GM12872 (cell line): ENCODE measurements at regions not wholly inside any gene's neighbourhood (a gene's known extent, or its start where the extent isn't known, plus 50 kb on each side); places are given as distances from the start of the nearest gene placed in this dataset.

Experiments
- TF ChIP-seq, protein P1 (sequence below): IDR thresholded peaks from 3 replicates; pipeline ENCODE4 v1.5.1; 2011; ENCODE audit warnings: low read depth, mild to moderate bottlenecking, low read length, moderate library complexity; ENCODE audit not compliant: insufficient read depth

DNA sequence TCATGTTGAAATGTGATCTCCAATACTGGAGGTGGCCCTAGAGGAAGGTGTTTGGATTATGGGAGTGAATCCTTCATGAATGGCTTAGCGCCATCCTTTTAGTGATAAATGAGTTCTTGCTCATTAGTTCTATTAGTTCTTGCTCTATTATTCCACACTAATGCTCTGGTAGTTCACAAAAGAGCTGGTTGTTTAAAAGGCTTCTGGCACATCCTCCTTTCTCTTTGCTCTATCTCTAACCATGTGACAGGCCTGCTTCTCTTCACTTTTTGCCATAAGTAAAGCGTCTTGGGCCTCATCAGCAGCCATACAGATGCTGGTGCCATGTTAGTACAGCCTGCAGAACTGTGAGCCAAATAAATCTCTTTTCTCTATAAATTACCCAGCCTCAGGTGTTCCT, 469.9 kb downstream of the GUCY1A2 start:
- TF ChIP-seq, protein P1, sequence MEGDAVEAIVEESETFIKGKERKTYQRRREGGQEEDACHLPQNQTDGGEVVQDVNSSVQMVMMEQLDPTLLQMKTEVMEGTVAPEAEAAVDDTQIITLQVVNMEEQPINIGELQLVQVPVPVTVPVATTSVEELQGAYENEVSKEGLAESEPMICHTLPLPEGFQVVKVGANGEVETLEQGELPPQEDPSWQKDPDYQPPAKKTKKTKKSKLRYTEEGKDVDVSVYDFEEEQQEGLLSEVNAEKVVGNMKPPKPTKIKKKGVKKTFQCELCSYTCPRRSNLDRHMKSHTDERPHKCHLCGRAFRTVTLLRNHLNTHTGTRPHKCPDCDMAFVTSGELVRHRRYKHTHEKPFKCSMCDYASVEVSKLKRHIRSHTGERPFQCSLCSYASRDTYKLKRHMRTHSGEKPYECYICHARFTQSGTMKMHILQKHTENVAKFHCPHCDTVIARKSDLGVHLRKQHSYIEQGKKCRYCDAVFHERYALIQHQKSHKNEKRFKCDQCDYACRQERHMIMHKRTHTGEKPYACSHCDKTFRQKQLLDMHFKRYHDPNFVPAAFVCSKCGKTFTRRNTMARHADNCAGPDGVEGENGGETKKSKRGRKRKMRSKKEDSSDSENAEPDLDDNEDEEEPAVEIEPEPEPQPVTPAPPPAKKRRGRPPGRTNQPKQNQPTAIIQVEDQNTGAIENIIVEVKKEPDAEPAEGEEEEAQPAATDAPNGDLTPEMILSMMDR = no peak

DNA sequence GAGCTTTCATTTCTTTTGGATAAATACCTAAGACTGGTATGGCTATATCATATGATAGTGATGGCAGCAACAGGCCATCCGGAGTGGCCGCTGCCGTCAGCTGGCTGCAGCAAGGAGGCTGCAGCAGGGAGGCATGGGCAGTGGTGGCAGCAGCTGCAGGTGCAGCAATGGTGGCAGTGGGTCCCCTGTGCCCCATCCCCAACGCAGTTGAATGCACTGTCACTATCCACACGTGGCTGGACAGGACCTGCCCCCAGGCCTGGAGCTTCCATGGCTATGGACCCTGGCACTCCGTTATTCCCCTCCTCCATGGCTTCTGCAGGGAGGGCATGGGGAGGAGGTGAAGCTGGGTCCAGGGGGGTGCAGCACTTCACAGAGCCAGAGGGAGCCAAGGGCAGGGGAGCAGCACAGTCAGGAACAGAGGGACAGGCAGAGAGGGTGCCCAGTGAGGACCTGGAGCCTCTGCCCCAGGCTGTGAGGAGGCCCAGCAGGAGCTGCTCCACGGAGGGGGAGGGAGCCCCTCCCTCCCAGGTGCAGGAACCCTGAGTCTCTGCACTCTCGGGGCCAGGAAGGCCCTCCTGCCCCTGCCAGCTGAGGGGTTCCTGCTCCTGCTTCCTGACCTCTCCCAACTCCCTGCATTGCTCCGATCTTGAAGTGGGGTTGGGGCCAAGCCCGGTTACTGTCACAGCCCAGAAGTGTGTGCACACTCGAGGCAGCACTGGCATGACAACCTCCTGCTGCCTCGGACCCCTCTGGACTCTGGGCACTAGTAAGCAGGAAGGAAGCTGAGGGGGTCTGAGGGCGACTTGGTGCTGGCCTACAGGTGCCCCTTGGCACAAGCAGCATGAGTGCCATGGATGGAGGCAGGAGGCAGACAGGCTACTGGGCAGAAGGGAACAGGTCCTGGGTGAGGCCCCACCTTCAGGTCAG, 466.3 kb downstream of the GUCY1A2 start:
- TF ChIP-seq, protein P1 = no peak

DNA sequence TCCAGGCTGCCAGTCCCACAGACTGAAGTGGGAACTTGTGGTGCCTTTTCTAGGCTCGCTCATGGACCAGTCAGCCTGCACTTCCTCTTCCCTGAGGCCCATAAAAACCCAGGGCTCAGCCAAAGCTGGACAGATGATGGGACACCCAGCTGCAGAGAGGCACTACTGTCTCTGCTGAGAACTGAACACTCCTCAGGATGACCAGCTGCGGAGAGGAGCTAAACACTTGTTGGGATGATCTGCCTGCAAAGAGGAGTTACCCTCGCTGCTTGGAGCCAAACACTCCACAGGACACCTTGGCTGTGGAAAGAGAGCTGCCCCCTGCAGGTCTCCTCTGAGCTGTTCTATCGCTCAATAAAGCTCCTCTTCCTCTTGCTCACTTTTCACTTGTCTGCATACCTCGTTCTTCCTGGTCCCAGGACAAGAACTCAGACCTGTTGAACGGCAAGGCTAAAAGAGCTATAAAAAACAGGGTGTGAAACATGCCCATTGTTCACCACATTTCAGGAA, 465.5 kb downstream of the GUCY1A2 start:
- TF ChIP-seq, protein P1 = no peak

DNA sequence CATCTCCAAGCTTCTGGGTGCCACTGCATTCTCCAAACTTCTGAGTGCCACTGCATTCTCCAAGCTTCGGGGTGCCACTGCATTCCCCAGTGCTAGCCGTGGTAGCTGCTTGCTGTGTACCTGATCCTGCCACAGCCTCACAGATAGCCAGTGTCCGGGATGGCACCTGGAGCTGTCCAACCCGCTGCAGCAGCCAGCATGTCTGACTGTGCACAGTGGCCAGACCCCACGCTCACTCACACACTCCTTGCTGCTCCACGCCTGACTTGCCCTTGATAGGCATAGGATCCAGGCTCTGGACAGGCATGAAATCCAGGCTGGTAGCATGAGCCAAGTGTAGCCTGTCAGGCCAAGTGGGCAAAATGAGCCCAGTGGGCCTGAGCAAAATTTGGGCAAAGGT, 465.0 kb downstream of the GUCY1A2 start:
- TF ChIP-seq, protein P1 = no peak

DNA sequence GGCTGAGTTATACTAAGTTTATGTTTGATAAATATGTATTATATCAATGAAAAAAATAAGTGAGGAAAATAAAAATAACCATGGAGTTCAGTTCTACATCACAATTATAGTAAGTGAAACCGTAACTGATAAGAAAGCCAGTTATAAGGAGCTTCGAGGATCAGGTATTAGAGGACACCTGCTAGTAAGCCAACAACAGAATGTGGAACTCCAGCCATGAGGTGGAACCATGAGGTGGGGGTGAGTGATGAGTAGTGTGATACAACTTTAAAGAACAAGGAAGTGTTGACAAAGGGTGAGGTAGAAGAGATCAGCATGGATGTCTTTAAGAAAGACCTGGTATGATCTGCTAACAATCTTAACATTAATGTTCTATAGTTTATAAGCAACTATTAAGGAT, 452.9 kb downstream of the GUCY1A2 start:
- TF ChIP-seq, protein P1 = no peak

DNA sequence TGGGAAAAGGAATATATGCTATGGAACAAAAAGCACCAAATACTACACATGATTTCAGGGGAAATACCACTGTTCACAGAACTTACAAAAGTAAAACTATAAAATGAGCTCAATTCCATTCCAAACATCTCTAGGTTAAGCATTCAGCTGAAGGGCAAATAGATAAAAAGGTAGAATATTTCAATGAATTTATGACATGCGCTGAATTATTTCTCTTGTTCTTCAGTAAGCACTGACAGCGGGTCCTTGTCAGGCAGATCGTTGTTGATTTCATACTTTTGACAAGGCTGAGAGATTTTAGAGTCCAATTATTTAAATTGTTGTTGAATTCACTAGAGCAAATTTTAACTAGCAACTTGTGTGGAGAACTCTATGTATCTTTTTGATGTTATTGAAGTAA, 449.6 kb downstream of the GUCY1A2 start:
- TF ChIP-seq, protein P1 = no peak

DNA sequence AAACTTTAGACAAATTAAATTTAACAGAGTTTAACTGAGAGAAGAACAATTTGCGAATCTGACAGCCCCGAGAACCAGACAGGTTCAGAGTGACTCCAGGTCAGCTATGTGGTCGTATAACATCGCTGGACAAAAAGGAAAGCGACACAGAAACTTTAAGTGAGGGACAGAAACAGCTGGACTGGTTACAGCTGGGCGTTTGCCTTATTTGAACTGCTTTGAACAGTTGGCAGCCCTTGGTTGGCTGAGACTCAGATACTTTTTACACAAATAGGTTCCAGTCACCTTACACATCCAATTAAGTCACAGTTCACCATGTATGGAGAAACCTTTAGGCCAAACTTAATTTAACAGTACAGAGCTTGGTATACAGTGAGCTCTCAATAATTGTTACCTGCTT, 436.9 kb downstream of the GUCY1A2 start:
- TF ChIP-seq, protein P1 = no peak
